Astrocyte (in vitro differentiated cells and primary cell): ENCODE measurements at regions not wholly inside any gene's neighbourhood (a gene's known extent, or its start where the extent isn't known, plus 50 kb on each side); places are given as distances from the start of the nearest gene placed in this dataset.

ENCODE experiments used
- DNase-seq: peaks from one replicate; pipeline ENCODE4 v3.0.0-alpha.2; 2010; ENCODE audit warnings: low read depth
- FAIRE-seq: peaks from 2 replicates; lab custom pipeline; 2011; peaks lifted over from hg19 to GRCh38; lab: Jason Lieb, UNC
- H2AFZ ChIP-seq: 2 replicates; pipeline ENCODE4 v1.6.0; 2012; ENCODE audit warnings: low read depth, low read length, inconsistent platforms
- H3K27ac ChIP-seq: 2 replicates; pipeline ENCODE4 v1.5.1; 2011; ENCODE audit warnings: low read depth, low read length, inconsistent platforms
- H3K27me3 ChIP-seq: 2 replicates; pipeline ENCODE4 v1.6.0; 2011; ENCODE audit warnings: low read length, inconsistent platforms; ENCODE audit not compliant: insufficient read depth
- H3K36me3 ChIP-seq: 2 replicates; pipeline ENCODE4 v1.5.1; 2011; ENCODE audit warnings: low read length, inconsistent platforms; ENCODE audit not compliant: insufficient read depth
- H3K4me1 ChIP-seq: 2 replicates; pipeline ENCODE4 v1.5.1; 2011; ENCODE audit warnings: low read length, inconsistent platforms; ENCODE audit not compliant: insufficient read depth
- H3K4me2 ChIP-seq: 2 replicates; pipeline ENCODE4 v1.6.0; 2012; ENCODE audit warnings: low read length, inconsistent platforms
- H3K4me3 ChIP-seq: 2 replicates; pipeline ENCODE4 v1.5.1; 2011; ENCODE audit warnings: low read depth, mild to moderate bottlenecking, low read length, inconsistent platforms; ENCODE audit not compliant: insufficient read depth
- H3K79me2 ChIP-seq: 2 replicates; pipeline ENCODE4 v1.6.0; 2012; ENCODE audit warnings: mild to moderate bottlenecking, low read length, inconsistent platforms; ENCODE audit not compliant: insufficient read depth
- H3K9ac ChIP-seq: 2 replicates; pipeline ENCODE4 v1.6.0; 2012; ENCODE audit warnings: mild to moderate bottlenecking, low read length, inconsistent platforms
- H3K9me3 ChIP-seq: 2 replicates; pipeline ENCODE4 v1.5.1; 2012; ENCODE audit warnings: low read depth, mild to moderate bottlenecking, low read length, inconsistent platforms; ENCODE audit not compliant: insufficient read depth
- H4K20me1 ChIP-seq: 2 replicates; pipeline ENCODE4 v1.6.0; 2012; ENCODE audit warnings: low read length, inconsistent platforms; ENCODE audit not compliant: insufficient read depth
- H3K27ac Mint-ChIP-seq: one replicate; pipeline ENCODE4 v1.8.0; 2021; ENCODE audit warnings: mild to moderate bottlenecking, mixed read lengths; ENCODE audit not compliant: unreplicated experiment
- H3K27me3 Mint-ChIP-seq: one replicate; pipeline ENCODE4 v1.8.0; 2021; ENCODE audit warnings: low read depth, mixed read lengths; ENCODE audit not compliant: unreplicated experiment
- H3K36me3 Mint-ChIP-seq: one replicate; pipeline ENCODE4 v1.8.0; 2021; ENCODE audit warnings: low read depth, mixed read lengths; ENCODE audit not compliant: unreplicated experiment
- H3K4me1 Mint-ChIP-seq: one replicate; pipeline ENCODE4 v1.8.0; 2021; ENCODE audit warnings: low read depth, mixed read lengths; ENCODE audit not compliant: unreplicated experiment
- H3K4me3 Mint-ChIP-seq: one replicate; pipeline ENCODE4 v1.8.0; 2021; ENCODE audit warnings: mild to moderate bottlenecking, moderate library complexity, mixed read lengths; ENCODE audit not compliant: unreplicated experiment
- H3K9me3 Mint-ChIP-seq: one replicate; pipeline ENCODE4 v1.8.0; 2021; ENCODE audit warnings: mild to moderate bottlenecking, mixed read lengths; ENCODE audit not compliant: unreplicated experiment
- EZH2 ChIP-seq: IDR thresholded peaks from 2 replicates; pipeline ENCODE4 v1.6.1; 2012; ENCODE audit warnings: mild to moderate bottlenecking, low read length, inconsistent platforms; ENCODE audit not compliant: insufficient read depth
- TF ChIP-seq, protein P1 (sequence below): IDR thresholded peaks from 2 replicates; pipeline ENCODE4 v1.5.1; 2011; ENCODE audit warnings: low read depth, mild to moderate bottlenecking, inconsistent platforms, low read length, moderate library complexity; ENCODE audit not compliant: insufficient read depth

DNA sequence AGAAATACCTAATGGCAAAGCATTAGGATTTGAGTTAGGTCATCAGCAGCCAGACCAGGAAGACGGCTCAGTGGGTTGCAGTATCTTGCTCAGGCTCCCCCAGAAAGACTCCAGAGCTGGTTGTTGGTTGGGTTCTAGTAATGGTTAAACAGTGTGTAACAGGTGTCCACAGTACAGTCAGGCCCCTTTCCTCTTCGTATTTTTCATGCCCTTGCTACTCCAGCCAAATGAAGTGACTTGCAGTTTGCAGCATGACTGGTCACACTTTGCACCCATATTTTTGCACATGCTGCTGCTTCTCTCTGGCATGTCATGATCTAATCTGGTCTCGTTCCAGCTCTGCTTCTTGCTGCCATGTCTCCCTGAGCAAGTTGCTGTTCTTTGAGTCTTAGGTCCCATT lies 60.6 kb upstream of the TRPC7 start:
- Histone ChIP-seq H3K9ac (no peak overlapping the region), H3K79me2 (no peaks in the 10 kb centered on the region), H3K36me3 (no peaks in the 10 kb centered on the region), H3K27me3 (no peaks in the 10 kb centered on the region), H3K4me1 (no peaks in the 10 kb centered on the region), H2AFZ (no peak overlapping the region), H3K4me3 (no peak overlapping the region), H3K4me2 (no peak overlapping the region), H3K9me3 (no peaks in the 10 kb centered on the region), H4K20me1 (no peaks in the 10 kb centered on the region), H3K27ac (no peak overlapping the region)
- H3K4me1 Mint-ChIP-seq: no peaks in the 10 kb centered on the region
- DNase-seq (no peak), FAIRE-seq (no peak)
- H3K36me3 Mint-ChIP-seq: no peaks in the 10 kb centered on the region
- H3K9me3 Mint-ChIP-seq: no peaks in the 10 kb centered on the region
- no peak overlapping the region for H3K27ac Mint-ChIP-seq
- H3K27me3 Mint-ChIP-seq: peaks cover 10% of the 10 kb centered on the region
- no peak for TF ChIP-seq EZH2
- TF ChIP-seq, protein P1, sequence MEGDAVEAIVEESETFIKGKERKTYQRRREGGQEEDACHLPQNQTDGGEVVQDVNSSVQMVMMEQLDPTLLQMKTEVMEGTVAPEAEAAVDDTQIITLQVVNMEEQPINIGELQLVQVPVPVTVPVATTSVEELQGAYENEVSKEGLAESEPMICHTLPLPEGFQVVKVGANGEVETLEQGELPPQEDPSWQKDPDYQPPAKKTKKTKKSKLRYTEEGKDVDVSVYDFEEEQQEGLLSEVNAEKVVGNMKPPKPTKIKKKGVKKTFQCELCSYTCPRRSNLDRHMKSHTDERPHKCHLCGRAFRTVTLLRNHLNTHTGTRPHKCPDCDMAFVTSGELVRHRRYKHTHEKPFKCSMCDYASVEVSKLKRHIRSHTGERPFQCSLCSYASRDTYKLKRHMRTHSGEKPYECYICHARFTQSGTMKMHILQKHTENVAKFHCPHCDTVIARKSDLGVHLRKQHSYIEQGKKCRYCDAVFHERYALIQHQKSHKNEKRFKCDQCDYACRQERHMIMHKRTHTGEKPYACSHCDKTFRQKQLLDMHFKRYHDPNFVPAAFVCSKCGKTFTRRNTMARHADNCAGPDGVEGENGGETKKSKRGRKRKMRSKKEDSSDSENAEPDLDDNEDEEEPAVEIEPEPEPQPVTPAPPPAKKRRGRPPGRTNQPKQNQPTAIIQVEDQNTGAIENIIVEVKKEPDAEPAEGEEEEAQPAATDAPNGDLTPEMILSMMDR: no peak
- H3K4me3 Mint-ChIP-seq: no peak overlapping the region

DNA sequence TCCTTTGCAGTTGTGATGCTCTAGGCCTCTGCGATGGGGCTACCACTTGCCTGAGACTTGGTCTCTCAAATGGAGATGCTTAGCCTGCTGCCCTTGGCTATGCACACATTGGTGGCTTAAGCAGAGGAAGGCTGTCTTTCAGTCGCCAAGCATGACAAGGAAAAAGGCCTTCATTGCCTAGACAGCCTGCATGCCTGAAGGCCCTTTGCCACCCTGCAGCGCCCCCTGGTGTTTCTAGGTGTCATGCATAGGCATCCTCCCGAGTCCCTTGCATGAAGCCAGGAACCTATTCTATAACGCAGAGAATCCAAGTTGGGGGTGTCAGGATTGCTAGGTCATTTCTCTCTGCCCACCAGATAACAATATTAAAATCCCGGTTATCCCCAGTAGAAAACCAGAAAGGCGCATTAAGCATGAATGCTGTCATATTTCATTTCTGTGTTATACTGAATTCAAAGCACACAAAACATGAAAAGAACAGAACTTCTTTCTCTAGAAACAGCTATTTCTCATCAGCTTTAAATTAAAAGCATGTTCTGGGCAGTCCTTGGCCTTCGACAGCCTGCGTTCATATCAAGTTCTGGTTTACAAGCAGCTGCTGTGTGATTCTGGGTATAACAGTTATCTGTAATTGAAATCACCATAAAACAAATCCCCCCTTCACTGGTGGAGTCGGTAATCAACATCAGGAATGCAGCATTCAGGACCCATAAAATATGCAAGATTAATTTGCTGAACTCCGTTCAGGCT lies 59.7 kb upstream of the TRPC7 start:
- Histone ChIP-seq H3K4me1 (no peaks in the 10 kb centered on the region), H3K9me3 (no peaks in the 10 kb centered on the region), H4K20me1 (no peaks in the 10 kb centered on the region), H3K4me3 (no peak overlapping the region), H3K9ac (no peak overlapping the region), H3K36me3 (no peaks in the 10 kb centered on the region), H3K4me2 (no peak overlapping the region), H3K27ac (no peak overlapping the region), H3K27me3 (no peaks in the 10 kb centered on the region), H2AFZ (no peak overlapping the region), H3K79me2 (no peaks in the 10 kb centered on the region)
- Mint-ChIP-seq H3K27me3 (peaks cover 12% of the 10 kb centered on the region), H3K36me3 (no peaks in the 10 kb centered on the region), H3K4me1 (no peaks in the 10 kb centered on the region), H3K9me3 (no peaks in the 10 kb centered on the region), H3K4me3 (no peak overlapping the region), H3K27ac (no peak overlapping the region)
- FAIRE-seq (no peak), DNase-seq (peak; percentile 12)
- TF ChIP-seq EZH2: no peak
- TF ChIP-seq, protein P1: peak; percentile 66

DNA sequence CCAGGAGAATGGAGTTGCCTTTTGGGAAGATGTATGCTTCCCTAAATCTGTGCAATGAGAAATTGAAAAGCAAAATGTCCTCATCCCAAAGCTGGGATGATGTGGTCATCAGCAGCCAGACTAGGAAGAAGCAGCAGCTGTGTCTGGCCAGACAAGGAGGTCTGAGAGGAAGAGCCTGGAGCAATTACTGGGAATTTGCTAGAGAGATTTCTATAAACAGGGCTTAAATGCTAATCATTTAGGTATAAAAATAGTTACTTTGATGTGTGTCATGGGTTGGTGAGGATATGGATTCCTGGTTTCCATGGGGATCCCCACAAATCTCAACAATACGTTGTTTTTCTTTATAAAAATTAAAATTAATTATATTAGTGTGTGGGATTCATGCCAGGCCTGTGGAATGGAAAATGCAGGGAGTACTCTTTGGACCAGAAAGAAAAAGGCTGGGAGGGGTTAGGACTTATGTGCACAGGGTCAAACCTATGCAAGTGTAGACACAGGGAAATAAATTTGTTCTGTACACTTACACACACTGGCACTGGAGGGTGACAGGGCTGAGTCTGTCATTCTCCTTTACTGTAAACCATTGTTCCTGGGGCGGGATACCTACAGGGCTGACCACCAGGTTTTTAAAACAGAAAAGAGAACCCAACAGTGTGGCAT lies 58.7 kb upstream of the TRPC7 start:
- Histone ChIP-seq H4K20me1 (no peaks in the 10 kb centered on the region), H3K4me2 (no peak overlapping the region), H3K27ac (no peak overlapping the region), H3K36me3 (no peaks in the 10 kb centered on the region), H3K79me2 (no peaks in the 10 kb centered on the region), H3K4me3 (no peak overlapping the region), H3K9me3 (no peaks in the 10 kb centered on the region), H3K4me1 (no peaks in the 10 kb centered on the region), H3K9ac (no peak overlapping the region), H2AFZ (no peak overlapping the region), H3K27me3 (no peaks in the 10 kb centered on the region)
- no peak for DNase-seq
- no peak for FAIRE-seq
- no peaks in the 10 kb centered on the region for H3K4me1 Mint-ChIP-seq
- no peaks in the 10 kb centered on the region for H3K9me3 Mint-ChIP-seq
- no peaks in the 10 kb centered on the region for H3K36me3 Mint-ChIP-seq
- TF ChIP-seq EZH2: no peak
- TF ChIP-seq, protein P1: no peak
- H3K27me3 Mint-ChIP-seq: peaks cover 12% of the 10 kb centered on the region
- H3K4me3 Mint-ChIP-seq: no peak overlapping the region
- no peak overlapping the region for H3K27ac Mint-ChIP-seq
